Hepatocyte (in vitro differentiated cells): ENCODE measurements at regions not wholly inside any gene's neighbourhood (a gene's known extent, or its start where the extent isn't known, plus 50 kb on each side); places are given as distances from the start of the nearest gene placed in this dataset.

Experiments
- DNase-seq: peaks from one replicate; pipeline ENCODE4 v3.0.0-alpha.2; 2016; ENCODE audit warnings: low spot score
- H2AFZ ChIP-seq: fragments of 200-600 bp; sonication (generic); 2 replicates; pipeline ENCODE4 v1.6.0; 2016; ENCODE audit warnings: antibody characterized with exemption, mild to moderate bottlenecking
- H3K27ac ChIP-seq: fragments of 200-600 bp; sonication (generic); 2 replicates; pipeline ENCODE4 v1.5.1; 2016; ENCODE audit warnings: mild to moderate bottlenecking
- H3K27me3 ChIP-seq: fragments of 200-600 bp; sonication (generic); 2 replicates; pipeline ENCODE4 v1.6.1; 2016
- H3K36me3 ChIP-seq: fragments of 200-600 bp; sonication (generic); replicated peaks from 2 replicates; pipeline ENCODE4 v1.5.1; 2016; ENCODE audit warnings: low read depth; ENCODE audit not compliant: insufficient read depth
- H3K4me1 ChIP-seq: fragments of 200-600 bp; sonication (generic); 2 replicates; pipeline ENCODE4 v1.5.1; 2016; ENCODE audit warnings: mild to moderate bottlenecking, moderate library complexity; ENCODE audit not compliant: insufficient read depth
- H3K4me2 ChIP-seq: fragments of 200-600 bp; sonication (generic); 2 replicates; pipeline ENCODE4 v1.6.0; 2016
- H3K4me3 ChIP-seq: fragments of 200-600 bp; sonication (generic); 2 replicates; pipeline ENCODE4 v1.5.1; 2016; ENCODE audit warnings: mild to moderate bottlenecking
- H3K79me2 ChIP-seq: fragments of 200-600 bp; sonication (generic); 2 replicates; pipeline ENCODE4 v1.6.0; 2017; ENCODE audit warnings: mild to moderate bottlenecking
- H3K9me2 ChIP-seq: fragments of 200-600 bp; sonication (generic); replicated peaks from 2 replicates; pipeline ENCODE4 v1.6.0; 2017; ENCODE audit warnings: mild to moderate bottlenecking; ENCODE audit not compliant: insufficient read depth
- H3K9me3 ChIP-seq: fragments of 200-600 bp; sonication (generic); 2 replicates; pipeline ENCODE4 v1.5.1; 2016; ENCODE audit warnings: low read depth, mild to moderate bottlenecking
- H4K20me1 ChIP-seq: fragments of 200-600 bp; sonication (generic); 2 replicates; pipeline ENCODE4 v1.6.0; 2016; ENCODE audit warnings: mild to moderate bottlenecking; ENCODE audit not compliant: insufficient read depth, poor library complexity, severe bottlenecking
- CTCF ChIP-seq: fragments of 200-600 bp; sonication (generic); IDR thresholded peaks from 2 replicates; pipeline ENCODE4 v1.5.1; 2016; ENCODE audit warnings: antibody characterized with exemption, mild to moderate bottlenecking; ENCODE audit not compliant: poor library complexity
- EZH2 ChIP-seq: fragments of 200-600 bp; sonication (generic); IDR thresholded peaks from 2 replicates; pipeline ENCODE4 v1.6.1; 2016; ENCODE audit warnings: antibody characterized with exemption, mild to moderate bottlenecking, borderline replicate concordance
- EZH2phosphoT487 ChIP-seq: fragments of 200-600 bp; sonication (generic); IDR thresholded peaks from one replicate; pipeline ENCODE4 v1.6.1; 2018; ENCODE audit warnings: antibody characterized with exemption, mild to moderate bottlenecking, low read depth, moderate library complexity; ENCODE audit not compliant: unreplicated experiment, severe bottlenecking
- WGBS: methylation state at CpG from one replicate; pipeline ENCODE4 v1.1.6; 2016; ENCODE audit warnings: low lambda C conversion rate; ENCODE audit errors: missing lambda C conversion rate; 5-methylcytosine and 5-hydroxymethylcytosine counted together

GRCh38 chr20:24735263-24735662 lies 213.8 kb upstream of the CST7 start:
- no peaks in the 10 kb centered on the region for H3K36me3 ChIP-seq
- 43% methylated on average over 7 of the region's 7 CpGs for WGBS
- no peak overlapping the region for H2AFZ ChIP-seq
- no peaks in the 10 kb centered on the region for H3K27me3 ChIP-seq
- H3K4me3 ChIP-seq = no peak overlapping the region
- no peaks in the 10 kb centered on the region for H4K20me1 ChIP-seq
- H3K4me1 ChIP-seq = peaks cover 15% of the 10 kb centered on the region
- no peak overlapping the region for H3K4me2 ChIP-seq
- peak; percentile 5 for DNase-seq
- H3K79me2 ChIP-seq = no peaks in the 10 kb centered on the region
- H3K9me2 ChIP-seq = no peaks in the 10 kb centered on the region
- no peak for TF ChIP-seq EZH2
- no peak for TF ChIP-seq EZH2phosphoT487
- no peak for TF ChIP-seq CTCF
- H3K27ac ChIP-seq = no peak overlapping the region
- no peaks in the 10 kb centered on the region for H3K9me3 ChIP-seq

DNA sequence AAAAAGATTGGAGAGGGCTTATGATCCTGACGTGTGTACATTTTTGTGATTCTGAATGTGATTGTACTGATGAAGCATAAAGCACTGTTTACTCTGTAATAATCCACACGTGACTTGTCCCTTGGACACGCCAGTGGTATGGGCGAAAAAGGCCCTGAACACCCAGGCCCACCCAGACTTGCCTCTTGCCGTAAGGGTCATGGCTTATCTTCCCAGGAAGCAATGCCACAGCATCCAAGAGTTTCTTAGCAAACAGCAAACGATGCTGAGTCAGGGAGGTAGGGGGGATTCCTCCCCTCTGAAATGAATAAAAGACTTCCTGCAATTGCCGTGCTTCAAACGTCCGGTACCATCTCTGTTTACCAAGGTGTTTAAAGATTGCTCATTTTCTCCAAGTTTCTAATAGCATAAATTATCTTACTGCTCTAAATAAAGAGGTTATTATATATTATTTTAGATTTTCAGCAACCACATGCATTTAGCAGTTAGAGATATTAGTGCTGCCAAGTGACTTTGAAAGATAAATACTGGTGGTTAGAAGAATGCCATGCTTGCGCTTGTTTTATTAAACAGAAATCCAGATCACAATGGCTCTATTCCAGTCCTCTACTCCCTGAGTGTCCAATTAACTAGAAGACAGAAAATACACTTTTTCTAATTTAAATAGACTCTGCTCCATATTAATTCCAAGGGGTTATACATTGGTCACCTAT lies 212.8 kb upstream of the CST7 start:
- 46% methylated on average over 10 of the region's 10 CpGs for WGBS
- no peaks in the 10 kb centered on the region for H3K9me2 ChIP-seq
- H4K20me1 ChIP-seq = no peaks in the 10 kb centered on the region
- H3K36me3 ChIP-seq = no peaks in the 10 kb centered on the region
- no peaks in the 10 kb centered on the region for H3K9me3 ChIP-seq
- TF ChIP-seq EZH2phosphoT487 (no peak), EZH2 (no peak), CTCF (no peak)
- H2AFZ ChIP-seq = no peak overlapping the region
- peak; percentile 4 for DNase-seq
- H3K79me2 ChIP-seq = no peaks in the 10 kb centered on the region
- H3K27me3 ChIP-seq = no peaks in the 10 kb centered on the region
- H3K4me1 ChIP-seq = peaks cover 15% of the 10 kb centered on the region
- no peak overlapping the region for H3K4me3 ChIP-seq
- H3K4me2 ChIP-seq = no peak overlapping the region
- H3K27ac ChIP-seq = no peak overlapping the region

- no peak for DNase-seq
- Histone ChIP-seq H3K4me3 (no peak overlapping the region), H3K4me2 (no peak overlapping the region), H3K9me3 (no peaks in the 10 kb centered on the region), H3K27me3 (no peaks in the 10 kb centered on the region), H3K9me2 (no peaks in the 10 kb centered on the region), H3K36me3 (no peaks in the 10 kb centered on the region), H2AFZ (no peak overlapping the region), H3K4me1 (peaks cover 15% of the 10 kb centered on the region), H3K79me2 (no peaks in the 10 kb centered on the region), H3K27ac (no peak overlapping the region), H4K20me1 (no peaks in the 10 kb centered on the region)
- TF ChIP-seq CTCF (no peak), EZH2 (no peak), EZH2phosphoT487 (no peak)
- 86% methylated on average over 5 of the region's 5 CpGs for WGBS
Observed at GRCh38 chr20:24736844-24737211, 212.2 kb upstream of the CST7 start.
